Fibroblast of pulmonary artery (primary cell): ENCODE measurements at regions not wholly inside any gene's neighbourhood (a gene's known extent, or its start where the extent isn't known, plus 50 kb on each side); places are given as distances from the start of the nearest gene placed in this dataset.

Experiments
- DNase-seq: peaks from one replicate; pipeline ENCODE4 v3.0.0-alpha.2; 2010; ENCODE audit warnings: low read depth
- H3K4me3 ChIP-seq: replicated peaks from 2 replicates; pipeline ENCODE4 v1.5.1; 2011; ENCODE audit warnings: low read depth, mild to moderate bottlenecking, control low read depth, low read length, moderate library complexity
- TF ChIP-seq, protein P1 (sequence below): IDR thresholded peaks from 2 replicates; pipeline ENCODE4 v1.5.1; 2011; ENCODE audit warnings: mild to moderate bottlenecking, control low read depth, low read length, inconsistent platforms; ENCODE audit errors: missing control alignments

DNA sequence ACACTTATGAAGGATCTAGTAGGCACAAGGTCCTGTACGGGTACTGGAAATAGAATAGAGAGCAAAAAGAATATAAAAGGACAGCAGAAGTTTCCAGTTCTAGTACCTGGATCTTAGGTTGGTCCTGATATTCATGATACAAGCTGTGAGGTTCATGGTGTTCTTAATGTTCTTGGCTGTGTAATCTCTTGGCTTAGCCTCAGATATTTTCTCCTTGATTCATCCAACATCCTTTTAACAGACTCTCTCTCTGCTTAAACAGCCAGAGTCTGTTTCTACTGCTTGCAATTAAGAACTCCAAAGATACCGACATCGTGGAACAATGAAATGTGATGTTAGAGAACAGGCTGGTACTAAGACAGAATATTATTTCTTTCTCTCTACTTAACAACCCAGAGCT lies 49.9 kb downstream of the CNTN3 start:
- DNase-seq: peak; percentile 8

DNA sequence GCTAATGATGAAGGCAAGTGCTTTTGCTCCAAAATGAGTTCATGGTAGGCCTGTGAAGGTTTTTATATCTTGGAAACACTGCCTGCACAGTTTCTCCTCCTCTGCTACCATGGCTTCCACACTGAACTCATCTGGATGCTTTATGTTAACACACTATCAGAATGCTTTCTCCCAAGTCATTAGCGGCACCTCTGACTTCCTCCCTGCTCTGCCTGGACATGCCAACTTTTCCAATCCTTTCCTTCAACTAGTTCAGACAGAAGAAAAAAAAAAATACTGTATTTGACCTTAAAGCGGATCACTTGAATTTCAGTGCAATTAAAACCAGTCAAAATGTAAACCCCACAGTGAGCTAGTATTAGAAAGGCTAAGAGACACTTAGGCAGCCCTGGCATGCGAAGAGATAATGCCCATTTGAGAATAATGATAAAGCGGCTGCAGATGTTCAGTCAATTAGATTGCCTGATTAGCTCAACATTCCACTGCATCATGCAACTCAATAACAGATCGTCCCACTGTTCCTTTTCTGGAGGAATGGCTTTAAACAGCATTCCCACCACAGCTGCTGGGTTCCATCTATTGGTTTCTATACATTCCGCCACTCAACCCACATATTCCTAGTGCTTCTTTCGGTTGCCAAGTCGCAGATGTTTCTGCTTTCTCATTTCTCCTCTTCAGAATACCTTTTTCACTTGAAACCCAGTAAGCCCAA lies 51.7 kb downstream of the CNTN3 start:
- H3K4me3 ChIP-seq: no peak overlapping the region
- DNase-seq: no peak
- TF ChIP-seq, protein P1, sequence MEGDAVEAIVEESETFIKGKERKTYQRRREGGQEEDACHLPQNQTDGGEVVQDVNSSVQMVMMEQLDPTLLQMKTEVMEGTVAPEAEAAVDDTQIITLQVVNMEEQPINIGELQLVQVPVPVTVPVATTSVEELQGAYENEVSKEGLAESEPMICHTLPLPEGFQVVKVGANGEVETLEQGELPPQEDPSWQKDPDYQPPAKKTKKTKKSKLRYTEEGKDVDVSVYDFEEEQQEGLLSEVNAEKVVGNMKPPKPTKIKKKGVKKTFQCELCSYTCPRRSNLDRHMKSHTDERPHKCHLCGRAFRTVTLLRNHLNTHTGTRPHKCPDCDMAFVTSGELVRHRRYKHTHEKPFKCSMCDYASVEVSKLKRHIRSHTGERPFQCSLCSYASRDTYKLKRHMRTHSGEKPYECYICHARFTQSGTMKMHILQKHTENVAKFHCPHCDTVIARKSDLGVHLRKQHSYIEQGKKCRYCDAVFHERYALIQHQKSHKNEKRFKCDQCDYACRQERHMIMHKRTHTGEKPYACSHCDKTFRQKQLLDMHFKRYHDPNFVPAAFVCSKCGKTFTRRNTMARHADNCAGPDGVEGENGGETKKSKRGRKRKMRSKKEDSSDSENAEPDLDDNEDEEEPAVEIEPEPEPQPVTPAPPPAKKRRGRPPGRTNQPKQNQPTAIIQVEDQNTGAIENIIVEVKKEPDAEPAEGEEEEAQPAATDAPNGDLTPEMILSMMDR: no peak

More for the DNA sequence above, 49.9 kb downstream of the CNTN3 start:
- TF ChIP-seq, protein P1: no peak
- no peak overlapping the region for H3K4me3 ChIP-seq

DNA sequence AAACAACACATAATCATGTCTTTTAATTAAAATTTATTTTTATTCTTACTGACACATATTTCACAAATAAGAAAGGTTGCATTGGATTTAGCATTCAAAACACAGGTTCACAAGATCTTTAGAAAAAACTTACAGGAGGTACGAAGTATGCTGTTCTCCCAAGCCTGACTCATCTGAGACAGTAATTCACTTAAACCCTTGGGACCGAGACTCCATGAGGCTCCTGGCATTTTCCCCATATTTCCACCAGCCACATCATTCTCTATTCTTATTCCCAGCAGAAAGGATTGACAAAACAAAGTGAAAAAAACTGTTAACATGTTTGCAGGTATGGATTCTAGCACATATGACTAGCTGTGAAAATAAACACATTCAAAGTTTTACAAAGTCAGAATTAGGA lies 52.6 kb downstream of the CNTN3 start:
- no peak overlapping the region for H3K4me3 ChIP-seq
- TF ChIP-seq, protein P1: no peak
- DNase-seq: peak; percentile 46

DNA sequence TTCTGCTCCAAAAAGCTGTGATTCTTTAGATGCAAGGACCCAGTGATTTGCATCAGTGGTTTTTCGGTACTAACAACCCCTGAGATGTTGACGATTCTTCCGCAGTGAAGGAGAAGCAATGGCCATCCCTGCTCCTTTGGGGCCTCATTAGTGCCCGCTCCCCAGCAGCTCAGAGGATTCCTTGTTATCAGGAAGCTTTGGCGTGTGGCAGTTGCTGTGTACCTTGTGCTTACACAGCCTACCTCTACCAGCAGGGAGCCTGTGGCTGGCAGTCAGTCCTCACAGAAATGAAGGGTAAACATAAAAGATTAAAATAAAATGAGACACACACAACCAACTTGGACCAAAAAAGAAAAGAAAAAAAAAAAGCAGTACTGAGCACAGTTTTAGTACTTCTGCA lies 55.2 kb downstream of the CNTN3 start:
- H3K4me3 ChIP-seq: no peak overlapping the region
- no peak for DNase-seq
- TF ChIP-seq, protein P1: no peak

GRCh38 chr3:74550686-74551085 lies 63.8 kb downstream of the CNTN3 start:
- H3K4me3 ChIP-seq: no peak overlapping the region
- no peak for DNase-seq
- TF ChIP-seq, protein P1: no peak

GRCh38 chr3:74546426-74546825 lies 68.0 kb downstream of the CNTN3 start:
- TF ChIP-seq, protein P1: no peak
- H3K4me3 ChIP-seq: no peak overlapping the region
- DNase-seq: no peak

DNA sequence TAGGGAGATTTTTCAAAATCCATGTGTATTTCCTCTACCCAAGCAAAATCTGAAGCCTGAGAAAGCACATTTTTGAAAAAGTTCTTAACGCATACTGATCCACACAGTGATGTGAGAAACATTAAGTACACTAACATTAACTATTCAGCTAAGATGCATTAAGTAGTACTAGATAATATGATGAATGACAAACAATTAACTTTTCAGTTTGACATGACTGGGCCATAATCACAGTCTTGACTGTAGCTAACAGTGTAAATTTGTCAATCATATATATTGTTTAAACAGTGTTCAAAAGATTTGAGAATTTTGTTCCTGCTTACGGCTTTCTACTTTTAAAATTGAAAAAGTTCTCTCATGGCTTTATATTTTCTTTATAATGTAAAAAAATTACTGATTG lies 72.0 kb downstream of the CNTN3 start:
- no peak overlapping the region for H3K4me3 ChIP-seq
- no peak for DNase-seq
- TF ChIP-seq, protein P1: no peak
